GM20000 (cell line): ENCODE measurements at regions not wholly inside any gene's neighbourhood (a gene's known extent, or its start where the extent isn't known, plus 50 kb on each side); places are given as distances from the start of the nearest gene placed in this dataset.

Source experiments
- DNase-seq: peaks from one replicate; pipeline ENCODE4 v3.0.0; 2012; ENCODE audit warnings: low spot score
- CTCF ChIP-seq: IDR thresholded peaks from 2 replicates; pipeline ENCODE4 v1.5.1; 2012; ENCODE audit warnings: mild to moderate bottlenecking, control low read depth; ENCODE audit errors: extremely low read depth, missing control alignments

GRCh38 chr7:138223402-138223879 lies 147.2 kb downstream of the AKR1D1 start:
- TF ChIP-seq CTCF, result no peak
- DNase-seq, result no peak

GRCh38 chr7:138226001-138226476 lies 149.8 kb downstream of the AKR1D1 start:
- no peak for DNase-seq
- TF ChIP-seq CTCF, result no peak

- TF ChIP-seq CTCF, result no peak
Observed at GRCh38 chr7:138226745-138227279, 150.6 kb downstream of the AKR1D1 start.

GRCh38 chr7:138228119-138228518 lies 151.9 kb downstream of the AKR1D1 start:
- no peak for TF ChIP-seq CTCF

More at GRCh38 chr7:138226745-138227279, 150.6 kb downstream of the AKR1D1 start:
- DNase-seq, result no peak

GRCh38 chr7:138228769-138229168 lies 152.5 kb downstream of the AKR1D1 start:
- DNase-seq, result no peak
- TF ChIP-seq CTCF, result no peak

More at GRCh38 chr7:138228119-138228518, 151.9 kb downstream of the AKR1D1 start:
- DNase-seq, result no peak

- DNase-seq, result no peak
- TF ChIP-seq CTCF, result no peak
Observed at GRCh38 chr7:138233189-138233588, 156.9 kb downstream of the AKR1D1 start.

- no peak for TF ChIP-seq CTCF
- no peak for DNase-seq
Observed at GRCh38 chr7:138235207-138235606, 158.9 kb downstream of the AKR1D1 start.
